NCI-H1694 (cell line): ENCODE measurements at regions not wholly inside any gene's neighbourhood (a gene's known extent, or its start where the extent isn't known, plus 50 kb on each side); places are given as distances from the start of the nearest gene placed in this dataset.
"Not testable (repeated sequence)": the region's sequence is repeated elsewhere in the genome, so short reads cannot be mapped to it uniquely, and the experiment has no call there.

Experiments used
- DNase-seq: peaks from one replicate; lab custom pipeline; 2025; lab: John Stamatoyannopoulos, UW

GRCh38 chr12:124674937-124675336 is 107.5 kb upstream of the NCOR2 start:
- DNase-seq = no peak

GRCh38 chr12:124673801-124674617 is 106.6 kb upstream of the NCOR2 start:
- DNase-seq = peak; percentile 92

GRCh38 chr12:124669271-124669721 is 101.9 kb upstream of the NCOR2 start:
- DNase-seq = not testable (repeated sequence)

GRCh38 chr12:124668602-124669001 is 101.2 kb upstream of the NCOR2 start:
- no peak for DNase-seq

GRCh38 chr12:124667506-124668326 is 100.3 kb upstream of the NCOR2 start:
- DNase-seq = no peak

GRCh38 chr12:124666722-124667259 is 99.4 kb upstream of the NCOR2 start:
- DNase-seq = no peak

- no peak for DNase-seq
Measured at GRCh38 chr12:124665511-124665910, 98.1 kb upstream of the NCOR2 start.

- no peak for DNase-seq
Measured at GRCh38 chr12:124664395-124665111, 97.1 kb upstream of the NCOR2 start.

- no peak for DNase-seq
Measured at GRCh38 chr12:124663771-124664366, 96.5 kb upstream of the NCOR2 start.

GRCh38 chr12:124663206-124663605 is 95.8 kb upstream of the NCOR2 start:
- no peak for DNase-seq

- peak; percentile 59 for DNase-seq
Measured at GRCh38 chr12:124661341-124661740, 93.9 kb upstream of the NCOR2 start.

GRCh38 chr12:124660851-124661250 is 93.4 kb upstream of the NCOR2 start:
- DNase-seq = peak; percentile 88

- DNase-seq = peak; percentile 43
Measured at GRCh38 chr12:124658806-124659402, 91.5 kb upstream of the NCOR2 start.

- DNase-seq = no peak
Measured at GRCh38 chr12:124658302-124658701, 90.9 kb upstream of the NCOR2 start.

- DNase-seq = no peak
Measured at GRCh38 chr12:124656947-124657434, 89.6 kb upstream of the NCOR2 start.

- DNase-seq = peak; percentile 91
Measured at GRCh38 chr12:124655698-124656516, 88.5 kb upstream of the NCOR2 start.

GRCh38 chr12:124655048-124655697 is 87.8 kb upstream of the NCOR2 start:
- DNase-seq = peak; percentile 91

GRCh38 chr12:124654666-124655047 is 87.2 kb upstream of the NCOR2 start:
- no peak for DNase-seq

- no peak for DNase-seq
Measured at GRCh38 chr12:124653169-124653931, 85.9 kb upstream of the NCOR2 start.
